GM04503 (cell line): ENCODE measurements at regions not wholly inside any gene's neighbourhood (a gene's known extent, or its start where the extent isn't known, plus 50 kb on each side); places are given as distances from the start of the nearest gene placed in this dataset.
A peak's percentile ranks its signal among the peaks of the same experiment; 100 is the strongest.
"Not testable (repeated sequence)": the region's sequence is repeated elsewhere in the genome, so short reads cannot be mapped to it uniquely, and the experiment has no call there.

Experiments
- DNase-seq: peaks from one replicate; pipeline ENCODE4 v3.0.0-alpha.2; 2012; ENCODE audit warnings: low read depth

DNA sequence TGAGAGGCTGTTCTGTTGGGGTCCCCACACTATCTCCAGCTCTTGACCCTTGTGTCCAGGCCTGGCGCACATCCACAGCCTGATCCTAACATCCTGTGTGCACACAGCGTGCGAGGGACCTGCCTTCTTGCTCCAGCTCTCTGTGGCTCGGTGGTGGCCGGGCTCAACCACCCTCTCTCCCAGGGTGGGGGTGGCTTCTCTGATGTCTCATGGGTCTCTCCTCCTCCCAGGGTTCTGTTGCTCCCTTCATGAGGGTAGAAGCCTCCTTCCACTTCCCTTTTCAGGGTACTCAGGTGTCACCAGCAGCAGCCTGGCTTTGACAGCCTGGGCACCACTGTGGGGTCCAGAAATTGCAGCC, 196.9 kb upstream of the RAB6C start:
- no peak for DNase-seq

- DNase-seq: no peak
These were observed 195.0 kb upstream of the RAB6C start for GRCh38 chr2:129784486-129784885.

DNA sequence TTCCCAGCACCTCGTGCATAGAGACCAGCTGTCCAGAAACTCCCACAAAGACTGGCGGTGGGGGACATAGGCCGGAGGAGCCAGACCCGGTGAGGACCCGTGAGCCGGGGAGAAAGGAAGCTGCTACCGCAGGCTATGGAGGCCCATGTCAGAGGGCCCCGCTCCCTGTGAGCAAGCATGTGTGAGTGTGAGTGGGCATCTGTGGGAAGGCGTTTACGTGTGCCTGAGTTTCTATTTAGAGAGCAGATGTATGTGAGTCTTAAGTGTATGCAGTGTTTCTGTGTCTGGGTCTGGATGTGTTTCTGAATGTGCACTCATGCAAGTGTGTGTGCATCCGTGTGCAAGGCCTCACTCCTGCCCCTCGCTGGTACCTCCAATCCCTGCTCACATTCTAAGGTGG, 187.8 kb upstream of the RAB6C start:
- no peak for DNase-seq

- DNase-seq: no peak
These were observed 186.0 kb upstream of the RAB6C start for GRCh38 chr2:129793431-129793902.

- no peak for DNase-seq
These were observed 185.3 kb upstream of the RAB6C start for GRCh38 chr2:129794116-129794515.

DNA sequence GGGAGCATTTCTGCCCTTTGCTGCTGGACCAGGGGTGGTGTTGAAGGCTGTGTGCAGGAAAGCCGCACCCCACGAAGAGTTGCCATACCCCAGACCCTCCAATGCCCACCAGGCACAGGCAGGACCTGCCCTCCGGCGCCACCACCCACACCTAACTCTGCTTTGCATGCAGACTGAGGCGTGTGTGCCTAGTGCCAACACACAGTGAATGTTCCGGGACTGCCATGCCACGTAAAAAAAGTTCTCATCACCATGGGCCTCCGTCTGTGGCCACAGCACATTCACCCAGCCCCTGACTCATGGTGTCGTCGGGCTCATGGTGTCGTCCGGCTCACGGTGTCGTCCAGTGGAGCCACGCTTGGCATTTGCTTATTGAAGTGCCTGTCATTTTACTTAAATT, 184.9 kb upstream of the RAB6C start:
- DNase-seq: no peak

GRCh38 chr2:129796225-129796624, 183.2 kb upstream of the RAB6C start:
- DNase-seq: no peak

- DNase-seq: no peak
These were observed 182.5 kb upstream of the RAB6C start for GRCh38 chr2:129796801-129797488.

DNA sequence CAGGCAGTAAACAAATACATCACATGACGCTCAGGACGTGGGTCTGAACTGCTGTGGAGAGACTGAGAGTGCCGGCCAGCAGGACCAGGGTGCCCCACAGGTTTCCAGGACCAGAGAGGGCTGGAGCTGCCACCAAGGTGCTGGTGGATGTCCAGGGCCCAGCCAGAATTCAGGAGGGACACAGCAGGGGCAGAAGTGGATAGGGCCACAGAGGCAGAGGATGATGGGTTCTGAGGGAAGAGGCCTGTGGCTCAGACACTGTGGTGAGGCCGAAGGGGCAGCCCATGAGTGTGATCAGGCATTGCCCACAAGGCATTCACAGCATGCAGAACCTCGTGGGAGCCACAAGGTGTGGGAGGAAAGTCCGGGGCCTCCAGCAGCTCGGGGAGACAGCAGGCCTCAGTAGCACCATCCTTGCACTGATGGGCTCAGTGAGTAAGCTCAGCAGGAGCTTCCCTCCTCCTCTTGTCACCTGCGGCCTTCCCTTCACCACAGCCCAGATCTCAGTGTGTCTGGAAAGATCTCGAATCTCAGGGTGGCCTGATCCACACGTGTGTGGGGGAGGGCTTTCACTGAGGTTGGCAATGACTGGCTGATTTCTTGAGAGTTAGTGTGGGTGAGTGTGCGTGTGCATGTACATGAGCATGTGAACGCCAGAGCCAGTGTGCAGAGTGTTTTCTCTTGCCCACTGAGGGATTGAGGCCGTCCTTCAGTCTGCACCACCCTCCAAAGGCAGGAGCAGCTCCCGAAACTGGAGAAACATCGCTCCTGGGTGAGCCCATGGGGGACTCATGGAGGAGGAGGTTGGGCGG, 181.8 kb upstream of the RAB6C start:
- no peak for DNase-seq

GRCh38 chr2:129798301-129798581, 181.2 kb upstream of the RAB6C start:
- no peak for DNase-seq

- no peak for DNase-seq
These were observed 180.8 kb upstream of the RAB6C start for GRCh38 chr2:129798626-129799025.

- DNase-seq: no peak
These were observed 180.2 kb upstream of the RAB6C start for GRCh38 chr2:129799036-129799958.

DNA sequence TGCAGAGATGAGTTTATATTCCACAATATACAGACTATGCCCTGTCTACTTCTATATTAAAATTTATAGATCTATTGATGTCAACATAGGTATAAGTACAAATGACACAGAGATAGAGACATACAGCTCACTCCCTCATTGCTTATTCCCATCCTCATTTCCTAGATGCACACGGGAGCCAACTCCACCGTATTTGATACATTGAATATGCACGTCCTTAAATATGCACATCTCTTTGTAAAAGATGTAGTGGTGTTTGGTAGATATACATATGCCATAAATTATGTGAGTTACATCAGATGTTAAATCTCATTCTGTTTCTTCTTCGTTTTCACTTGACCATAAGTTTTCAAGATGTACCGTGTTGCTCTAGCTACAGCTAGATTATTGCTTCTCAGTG, 179.2 kb upstream of the RAB6C start:
- DNase-seq: no peak

- DNase-seq: no peak
These were observed 178.8 kb upstream of the RAB6C start for GRCh38 chr2:129800686-129801085.

- DNase-seq: peak; percentile 30
These were observed 177.9 kb upstream of the RAB6C start for GRCh38 chr2:129801575-129801974.

- DNase-seq: no peak
These were observed 177.2 kb upstream of the RAB6C start for GRCh38 chr2:129802290-129802689.

DNA sequence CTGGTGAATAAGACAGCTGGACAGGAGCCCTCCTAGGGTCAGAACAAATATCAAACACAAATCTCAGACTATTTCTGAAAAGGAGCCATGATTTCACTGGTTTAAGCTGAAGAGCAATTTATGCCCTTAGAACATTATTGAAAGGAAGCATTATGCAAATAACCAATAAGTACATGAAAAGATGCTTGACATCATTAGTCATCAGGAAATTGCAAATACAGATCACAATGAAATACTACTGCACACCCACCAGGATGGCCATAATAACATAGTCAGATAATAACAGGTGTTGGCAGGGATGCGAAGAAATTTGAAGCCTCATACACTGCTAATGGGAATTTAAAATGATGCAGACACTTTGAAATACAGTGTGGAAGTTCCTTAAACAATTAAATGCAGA, 176.4 kb upstream of the RAB6C start:
- DNase-seq: no peak

- DNase-seq: no peak
These were observed 175.6 kb upstream of the RAB6C start for GRCh38 chr2:129803871-129804270.

- DNase-seq: no peak
These were observed 173.6 kb upstream of the RAB6C start for GRCh38 chr2:129805899-129806298.

DNA sequence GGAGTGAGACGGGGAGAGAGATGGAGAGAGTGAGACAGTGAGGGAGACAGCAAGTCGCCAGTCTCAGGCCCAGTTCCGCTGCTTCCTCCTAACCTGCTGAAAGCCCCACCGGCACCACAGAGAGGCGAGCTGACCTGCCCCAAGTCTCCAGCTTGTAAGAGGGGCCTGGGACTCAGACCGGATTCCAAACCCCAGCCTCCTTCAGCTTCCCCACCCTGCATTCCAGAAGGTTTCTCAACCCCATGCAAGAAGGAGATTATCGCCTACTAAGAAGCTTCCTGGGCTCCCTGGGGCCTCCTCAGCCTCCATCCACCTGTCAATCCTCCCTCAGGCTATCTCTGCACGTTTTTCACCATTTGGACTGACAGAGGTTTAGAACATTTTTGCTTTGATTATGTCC, 173.1 kb upstream of the RAB6C start:
- DNase-seq: no peak

GRCh38 chr2:129806990-129807389, 172.5 kb upstream of the RAB6C start:
- DNase-seq: no peak

- not testable (repeated sequence) for DNase-seq
These were observed 171.7 kb upstream of the RAB6C start for GRCh38 chr2:129807642-129808338.
